ENCODE measurements at regions not wholly inside any gene's neighbourhood (a gene's known extent, or its start where the extent isn't known, plus 50 kb on each side); places are given as distances from the start of the nearest gene placed in this dataset.

DNA sequence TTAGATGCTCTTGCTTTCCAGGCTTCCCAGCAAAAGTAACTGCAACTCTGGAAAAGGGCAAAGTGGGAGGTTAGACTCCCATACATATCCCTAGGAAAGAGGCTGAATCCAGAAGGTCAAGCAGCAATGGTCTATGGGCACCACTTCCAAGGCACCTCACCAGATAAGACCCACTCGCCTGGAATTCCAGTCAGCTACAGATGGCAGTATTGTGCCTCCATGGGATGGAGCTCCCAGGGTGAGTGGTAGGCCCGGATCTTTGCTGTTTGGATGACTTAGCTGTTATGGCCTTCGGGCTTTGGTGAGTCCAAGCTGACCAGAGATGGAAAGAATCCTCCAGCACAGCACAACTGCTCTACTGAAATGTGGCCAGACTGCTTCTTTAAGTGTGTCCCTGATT is 688.0 kb downstream of the PCDH19 start:
- TF ChIP-seq CTCF (IDR thresholded peaks at IDR 0.05) (no peak), POLR2A (IDR thresholded peaks at IDR 0.05) (no peak)
